ENCODE measurements at regions not wholly inside any gene's neighbourhood (a gene's known extent, or its start where the extent isn't known, plus 50 kb on each side); places are given as distances from the start of the nearest gene placed in this dataset.

DNA sequence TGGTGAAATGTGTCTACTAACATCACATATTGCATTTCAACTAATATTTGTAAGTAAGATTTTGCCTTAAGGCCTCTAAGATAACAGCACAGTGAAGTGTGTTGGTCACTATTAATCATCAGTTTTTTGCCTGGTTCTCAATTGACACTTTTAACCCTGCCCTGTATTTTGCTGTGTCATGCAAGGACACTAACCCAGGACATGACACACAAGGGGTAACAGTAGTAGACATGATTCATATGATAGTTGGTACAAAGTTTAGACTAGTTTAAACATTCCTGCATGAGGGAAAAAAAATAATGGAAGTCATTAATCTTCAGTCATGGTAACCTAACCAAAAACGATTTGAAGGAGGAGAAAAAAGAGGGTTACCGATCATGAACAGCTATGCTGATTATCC lies 207.0 kb downstream of the DEPDC1B start (continued):
- TF ChIP-seq POGZ (CRISPR knock-in tag; IDR thresholded peaks at IDR 0.05) (peak; percentile 67; the same call in 1 of the 2 replicates), EP300 (IDR thresholded peaks at IDR 0.05; ENCODE audit: low read depth in 2 of 2, low read length in 2 of 2) (peak in 1 of 2 experiments; percentile 80; a peak in 2 of 4 replicates), EP300 (CRISPR knock-in tag; IDR thresholded peaks at IDR 0.05; ENCODE audit: borderline replicate concordance) (peak; percentile 75; the same call in 1 of the 2 replicates), ZNF569 (CRISPR knock-in tag; IDR thresholded peaks at IDR 0.05; ENCODE audit: borderline replicate concordance) (no peak), CBFB (CRISPR knock-in tag; IDR thresholded peaks at IDR 0.05) (no peak), CHD4 (IDR thresholded peaks at IDR 0.05; ENCODE audit: borderline replicate concordance, low read length) (no peak), FOXA1 (IDR thresholded peaks at IDR 0.05) (no peak), FOXA1 (CRISPR knock-in tag; IDR thresholded peaks at IDR 0.05) (no peak), NR2F6 (IDR thresholded peaks at IDR 0.05) (peak; percentile 47; the same call in 1 of the 2 replicates), NR2F6 (CRISPR knock-in tag; IDR thresholded peaks at IDR 0.05) (no peak), CREM (IDR thresholded peaks at IDR 0.05) (peak; percentile 54; the same call in 1 of the 2 replicates), CREM (CRISPR knock-in tag; IDR thresholded peaks at IDR 0.05) (no peak), SOX13 (IDR thresholded peaks at IDR 0.05) (no peak), SOX13 (CRISPR knock-in tag; conservative IDR thresholded peaks at IDR 0.05 in 1 of 2, IDR thresholded peaks at IDR 0.05 in 1 of 2) (peak in 1 of 2 experiments; percentile 61; a peak in 1 of 4 replicates), ZSCAN9 (CRISPR knock-in tag; IDR thresholded peaks at IDR 0.05; ENCODE audit: borderline replicate concordance) (0 out of 2 replicates have a peak, but pooled peaks have one; percentile 38), ELF3 (CRISPR knock-in tag; IDR thresholded peaks at IDR 0.05) (0 out of 2 replicates have a peak, but pooled peaks have one; percentile 14), THAP11 (CRISPR knock-in tag; IDR thresholded peaks at IDR 0.05) (0 out of 2 replicates have a peak, but pooled peaks have one; percentile 14), ZNF264 (CRISPR knock-in tag; IDR thresholded peaks at IDR 0.05) (peak; percentile 75; the same call in 1 of the 2 replicates), ZNF3 (CRISPR knock-in tag; IDR thresholded peaks at IDR 0.05) (peak; percentile 94), HOXA5 (CRISPR knock-in tag; IDR thresholded peaks at IDR 0.05) (peak; percentile 68; the same call in 1 of the 2 replicates), RXRB (CRISPR knock-in tag; IDR thresholded peaks at IDR 0.05; ENCODE audit: borderline replicate concordance) (peak; percentile 79), RELA (CRISPR knock-in tag; IDR thresholded peaks at IDR 0.05) (no peak), HMG20A (CRISPR knock-in tag; IDR thresholded peaks at IDR 0.05; ENCODE audit: borderline replicate concordance) (peak; percentile 48; the same call in 1 of the 2 replicates), ZNF501 (CRISPR knock-in tag; IDR thresholded peaks at IDR 0.05) (no peak), MAFF (IDR thresholded peaks at IDR 0.05; ENCODE audit: low read depth, low read length) (peak; percentile 95)
- TF ChIP-seq, protein P1, sequence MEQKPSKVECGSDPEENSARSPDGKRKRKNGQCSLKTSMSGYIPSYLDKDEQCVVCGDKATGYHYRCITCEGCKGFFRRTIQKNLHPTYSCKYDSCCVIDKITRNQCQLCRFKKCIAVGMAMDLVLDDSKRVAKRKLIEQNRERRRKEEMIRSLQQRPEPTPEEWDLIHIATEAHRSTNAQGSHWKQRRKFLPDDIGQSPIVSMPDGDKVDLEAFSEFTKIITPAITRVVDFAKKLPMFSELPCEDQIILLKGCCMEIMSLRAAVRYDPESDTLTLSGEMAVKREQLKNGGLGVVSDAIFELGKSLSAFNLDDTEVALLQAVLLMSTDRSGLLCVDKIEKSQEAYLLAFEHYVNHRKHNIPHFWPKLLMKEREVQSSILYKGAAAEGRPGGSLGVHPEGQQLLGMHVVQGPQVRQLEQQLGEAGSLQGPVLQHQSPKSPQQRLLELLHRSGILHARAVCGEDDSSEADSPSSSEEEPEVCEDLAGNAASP (CRISPR knock-in tag; IDR thresholded peaks at IDR 0.05; ENCODE audit: borderline replicate concordance) = peak; percentile 74; the same call in 1 of the 2 replicates
- TF ChIP-seq, protein P2, sequence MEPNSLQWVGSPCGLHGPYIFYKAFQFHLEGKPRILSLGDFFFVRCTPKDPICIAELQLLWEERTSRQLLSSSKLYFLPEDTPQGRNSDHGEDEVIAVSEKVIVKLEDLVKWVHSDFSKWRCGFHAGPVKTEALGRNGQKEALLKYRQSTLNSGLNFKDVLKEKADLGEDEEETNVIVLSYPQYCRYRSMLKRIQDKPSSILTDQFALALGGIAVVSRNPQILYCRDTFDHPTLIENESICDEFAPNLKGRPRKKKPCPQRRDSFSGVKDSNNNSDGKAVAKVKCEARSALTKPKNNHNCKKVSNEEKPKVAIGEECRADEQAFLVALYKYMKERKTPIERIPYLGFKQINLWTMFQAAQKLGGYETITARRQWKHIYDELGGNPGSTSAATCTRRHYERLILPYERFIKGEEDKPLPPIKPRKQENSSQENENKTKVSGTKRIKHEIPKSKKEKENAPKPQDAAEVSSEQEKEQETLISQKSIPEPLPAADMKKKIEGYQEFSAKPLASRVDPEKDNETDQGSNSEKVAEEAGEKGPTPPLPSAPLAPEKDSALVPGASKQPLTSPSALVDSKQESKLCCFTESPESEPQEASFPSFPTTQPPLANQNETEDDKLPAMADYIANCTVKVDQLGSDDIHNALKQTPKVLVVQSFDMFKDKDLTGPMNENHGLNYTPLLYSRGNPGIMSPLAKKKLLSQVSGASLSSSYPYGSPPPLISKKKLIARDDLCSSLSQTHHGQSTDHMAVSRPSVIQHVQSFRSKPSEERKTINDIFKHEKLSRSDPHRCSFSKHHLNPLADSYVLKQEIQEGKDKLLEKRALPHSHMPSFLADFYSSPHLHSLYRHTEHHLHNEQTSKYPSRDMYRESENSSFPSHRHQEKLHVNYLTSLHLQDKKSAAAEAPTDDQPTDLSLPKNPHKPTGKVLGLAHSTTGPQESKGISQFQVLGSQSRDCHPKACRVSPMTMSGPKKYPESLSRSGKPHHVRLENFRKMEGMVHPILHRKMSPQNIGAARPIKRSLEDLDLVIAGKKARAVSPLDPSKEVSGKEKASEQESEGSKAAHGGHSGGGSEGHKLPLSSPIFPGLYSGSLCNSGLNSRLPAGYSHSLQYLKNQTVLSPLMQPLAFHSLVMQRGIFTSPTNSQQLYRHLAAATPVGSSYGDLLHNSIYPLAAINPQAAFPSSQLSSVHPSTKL (CRISPR knock-in tag; IDR thresholded peaks at IDR 0.05) = peak; percentile 76
- TF ChIP-seq, protein P3, sequence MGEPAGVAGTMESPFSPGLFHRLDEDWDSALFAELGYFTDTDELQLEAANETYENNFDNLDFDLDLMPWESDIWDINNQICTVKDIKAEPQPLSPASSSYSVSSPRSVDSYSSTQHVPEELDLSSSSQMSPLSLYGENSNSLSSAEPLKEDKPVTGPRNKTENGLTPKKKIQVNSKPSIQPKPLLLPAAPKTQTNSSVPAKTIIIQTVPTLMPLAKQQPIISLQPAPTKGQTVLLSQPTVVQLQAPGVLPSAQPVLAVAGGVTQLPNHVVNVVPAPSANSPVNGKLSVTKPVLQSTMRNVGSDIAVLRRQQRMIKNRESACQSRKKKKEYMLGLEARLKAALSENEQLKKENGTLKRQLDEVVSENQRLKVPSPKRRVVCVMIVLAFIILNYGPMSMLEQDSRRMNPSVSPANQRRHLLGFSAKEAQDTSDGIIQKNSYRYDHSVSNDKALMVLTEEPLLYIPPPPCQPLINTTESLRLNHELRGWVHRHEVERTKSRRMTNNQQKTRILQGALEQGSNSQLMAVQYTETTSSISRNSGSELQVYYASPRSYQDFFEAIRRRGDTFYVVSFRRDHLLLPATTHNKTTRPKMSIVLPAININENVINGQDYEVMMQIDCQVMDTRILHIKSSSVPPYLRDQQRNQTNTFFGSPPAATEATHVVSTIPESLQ (CRISPR knock-in tag; conservative IDR thresholded peaks at IDR 0.05) = no peak
